HG02763 (cell line): ENCODE measurements at regions not wholly inside any gene's neighbourhood (a gene's known extent, or its start where the extent isn't known, plus 50 kb on each side); places are given as distances from the start of the nearest gene placed in this dataset.
"Not testable (repeated sequence)": the region's sequence is repeated elsewhere in the genome, so short reads cannot be mapped to it uniquely, and the experiment has no call there.

ENCODE experiments used
- ATAC-seq: cut with Tn5 transposase; IDR thresholded peaks from one replicate; pipeline ENCODE4 v1.9.1; 2021; ENCODE audit warnings: mild to moderate bottlenecking, moderate library complexity; ENCODE audit not compliant: unreplicated experiment

- no peak for ATAC-seq
These were observed 132.8 kb upstream of the TAF11L2 start for GRCh38 chr5:17364987-17365810.

DNA sequence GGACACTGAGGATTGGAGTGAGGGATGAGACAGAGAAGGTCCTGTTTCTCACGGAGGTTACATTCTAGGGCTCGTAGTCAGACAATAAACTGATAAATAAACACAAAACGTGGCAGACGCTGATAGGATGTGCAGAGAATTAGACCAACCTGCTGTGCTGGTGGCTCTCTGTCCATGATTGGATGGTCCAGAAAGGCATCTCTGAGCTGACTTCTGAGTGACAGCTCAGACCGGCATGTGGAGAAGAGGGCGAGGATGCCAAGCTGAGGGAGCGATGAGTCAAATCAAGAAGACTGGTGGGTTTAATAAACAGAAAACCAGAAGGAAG lies 132.3 kb upstream of the TAF11L2 start:
- ATAC-seq: no peak

DNA sequence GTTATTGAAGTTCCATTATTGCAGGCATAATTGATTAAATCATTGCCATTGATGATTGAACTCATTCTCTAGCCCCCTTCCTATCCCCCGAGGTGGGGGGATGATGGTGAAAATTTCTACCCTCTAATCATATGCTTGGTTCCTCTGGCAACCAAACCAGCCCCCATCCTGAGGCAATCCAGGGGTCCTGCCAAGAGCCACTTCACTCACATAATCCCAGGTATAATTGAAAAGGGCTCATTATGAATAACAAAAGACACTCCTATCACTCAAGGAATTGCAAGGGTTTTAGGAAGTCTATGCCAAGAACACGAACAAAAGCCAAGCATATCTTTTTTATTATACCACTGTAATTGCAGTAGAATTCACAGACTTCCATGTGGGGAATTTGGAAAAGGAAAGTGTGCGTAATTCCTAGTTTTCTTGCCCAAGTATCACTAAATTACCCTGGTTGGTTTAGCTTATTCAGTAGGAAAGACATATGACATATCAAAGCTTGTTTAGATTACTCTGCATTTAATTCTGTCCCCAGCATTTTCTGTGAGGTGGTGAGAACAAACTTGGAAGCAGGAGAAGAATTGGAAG lies 130.7 kb upstream of the TAF11L2 start:
- ATAC-seq: no peak

DNA sequence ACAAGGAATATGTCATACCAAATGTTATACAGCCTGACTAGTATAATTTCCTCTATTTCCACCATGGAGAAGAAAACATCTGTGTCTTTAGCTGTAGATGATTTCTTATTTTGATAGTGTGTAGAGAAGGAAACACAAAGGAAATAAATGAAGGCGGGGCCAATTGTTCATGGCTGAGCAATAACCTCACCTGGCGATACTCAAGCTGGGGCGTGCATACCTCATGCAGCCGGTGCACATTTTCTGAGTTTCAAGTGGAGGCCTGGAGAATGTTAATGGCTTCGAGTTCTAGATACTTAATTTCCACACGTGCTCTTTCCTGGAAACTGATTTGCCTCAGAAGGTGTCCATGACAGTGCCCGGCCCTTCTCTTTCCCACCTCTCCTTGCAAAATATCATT lies 127.4 kb upstream of the TAF11L2 start:
- no peak for ATAC-seq

- no peak for ATAC-seq
These were observed 124.6 kb upstream of the TAF11L2 start for GRCh38 chr5:17373406-17373805.

GRCh38 chr5:17373814-17374556 lies 124.0 kb upstream of the TAF11L2 start:
- ATAC-seq: no peak

GRCh38 chr5:17374973-17375742 lies 122.9 kb upstream of the TAF11L2 start:
- ATAC-seq: no peak

GRCh38 chr5:17375886-17376285 lies 122.1 kb upstream of the TAF11L2 start:
- ATAC-seq: not testable (repeated sequence)

GRCh38 chr5:17378346-17378997 lies 119.6 kb upstream of the TAF11L2 start:
- ATAC-seq: no peak

DNA sequence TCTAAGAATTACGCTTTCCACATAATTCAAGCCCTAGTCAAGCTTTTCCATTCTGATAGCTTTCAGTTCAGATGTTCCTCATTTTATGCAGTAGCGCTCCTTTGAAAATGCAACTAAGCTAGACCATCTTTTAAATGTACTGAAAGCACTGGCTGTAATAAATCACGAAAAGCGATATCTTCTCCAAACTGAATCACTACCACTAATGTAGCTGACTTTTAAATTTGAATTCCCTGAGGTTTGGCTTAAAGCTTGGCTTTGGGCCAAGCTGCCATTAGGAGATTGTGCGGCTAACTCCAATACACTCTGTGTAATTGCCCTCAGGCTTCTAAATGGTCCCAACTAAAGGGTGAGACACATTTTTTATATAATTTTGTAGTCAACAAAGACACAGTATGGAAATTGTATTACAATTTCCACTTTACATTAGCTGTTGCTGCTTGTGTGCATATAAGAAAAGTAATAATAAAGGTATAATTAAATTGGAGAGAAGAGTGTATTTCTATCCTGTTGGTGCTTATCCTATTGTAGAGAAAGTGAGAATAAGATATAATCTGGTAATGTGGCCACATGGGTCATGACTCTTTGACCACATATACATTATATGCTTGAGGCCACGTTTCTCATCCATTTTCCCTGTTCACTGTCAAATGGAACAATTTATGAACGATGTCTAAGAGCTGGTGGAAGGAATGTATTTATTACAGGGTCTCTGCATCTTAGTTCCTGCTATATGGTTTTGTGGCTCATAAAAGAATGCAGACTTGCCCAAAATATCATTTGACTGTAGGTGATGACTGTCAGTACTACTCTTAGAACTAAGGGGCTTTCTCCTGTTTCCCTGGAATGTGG lies 118.7 kb upstream of the TAF11L2 start:
- no peak for ATAC-seq

- ATAC-seq: no peak
These were observed 116.1 kb upstream of the TAF11L2 start for GRCh38 chr5:17381932-17382331.

DNA sequence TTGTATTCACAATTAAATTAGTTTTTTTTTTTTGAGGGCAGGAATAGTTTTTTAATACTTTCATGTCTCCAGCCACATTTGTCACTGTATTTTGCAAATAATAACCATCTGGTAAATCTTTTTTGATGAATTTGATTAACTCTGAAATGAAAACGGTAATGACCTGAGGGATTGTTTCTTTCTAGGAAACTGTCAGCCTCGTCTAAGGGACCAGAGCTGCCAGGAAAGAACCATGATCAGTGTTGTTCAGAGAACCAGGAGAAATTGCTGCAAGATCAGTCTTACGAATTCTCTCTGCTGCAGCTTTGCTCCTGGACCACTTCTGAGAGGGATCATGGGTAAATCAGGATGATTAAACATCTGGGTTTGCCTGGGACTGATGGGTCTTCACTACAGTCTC lies 114.5 kb upstream of the TAF11L2 start:
- ATAC-seq: no peak

GRCh38 chr5:17384181-17384580 lies 113.8 kb upstream of the TAF11L2 start:
- ATAC-seq: no peak

- no peak for ATAC-seq
These were observed 109.3 kb upstream of the TAF11L2 start for GRCh38 chr5:17388717-17389116.

GRCh38 chr5:17394086-17394485 lies 103.9 kb upstream of the TAF11L2 start:
- no peak for ATAC-seq

- ATAC-seq: no peak
These were observed 102.7 kb upstream of the TAF11L2 start for GRCh38 chr5:17395106-17395880.

GRCh38 chr5:17396247-17396646 lies 101.8 kb upstream of the TAF11L2 start:
- ATAC-seq: peak; percentile 61

DNA sequence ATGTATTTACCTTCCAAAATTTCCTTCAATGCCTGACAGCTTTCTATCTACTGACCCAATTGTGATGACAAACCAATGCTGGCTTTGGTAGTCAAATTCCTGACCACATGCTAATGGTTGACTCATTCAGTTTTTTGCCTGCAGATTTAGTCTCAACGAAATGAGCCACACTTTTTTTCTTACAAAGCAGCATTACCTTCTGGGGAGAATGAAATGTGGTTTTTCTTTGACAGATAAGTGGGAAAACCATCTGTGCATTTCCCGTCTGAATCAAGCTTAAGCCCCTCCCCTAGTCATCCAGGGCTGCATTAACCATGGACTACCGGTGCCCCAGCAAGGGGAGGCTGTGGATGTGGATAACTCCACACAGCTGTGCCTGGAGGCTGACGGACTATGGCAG lies 99.6 kb upstream of the TAF11L2 start:
- ATAC-seq: no peak
